Neural progenitor cell (in vitro differentiated cells): ENCODE measurements at regions not wholly inside any gene's neighbourhood (a gene's known extent, or its start where the extent isn't known, plus 50 kb on each side); places are given as distances from the start of the nearest gene placed in this dataset.

Source experiments
- DNase-seq: peaks from one replicate; pipeline ENCODE4 v3.0.0-alpha.2; 2016; ENCODE audit warnings: low spot score
- H2AFZ ChIP-seq: fragments of 200-600 bp; sonication (generic); replicated peaks from 2 replicates; pipeline ENCODE4 v1.6.1; 2016; ENCODE audit warnings: antibody characterized with exemption
- H3F3A ChIP-seq: fragments of 200-600 bp; sonication (generic); 2 replicates; pipeline ENCODE4 v1.6.1; 2016; ENCODE audit warnings: antibody characterized with exemption, low read depth
- H3K27ac ChIP-seq: fragments of 200-600 bp; sonication (generic); 2 replicates; pipeline ENCODE4 v1.5.1; 2016; ENCODE audit warnings: mild to moderate bottlenecking
- H3K27me3 ChIP-seq: fragments of 200-600 bp; sonication (generic); 2 replicates; pipeline ENCODE4 v1.6.1; 2016; ENCODE audit warnings: mild to moderate bottlenecking, moderate library complexity
- H3K36me3 ChIP-seq: fragments of 200-600 bp; sonication (generic); 2 replicates; pipeline ENCODE4 v1.5.1; 2016
- H3K4me1 ChIP-seq: fragments of 200-600 bp; sonication (generic); 2 replicates; pipeline ENCODE4 v1.6.1; 2016; ENCODE audit warnings: mixed run types
- H3K4me2 ChIP-seq: fragments of 200-600 bp; sonication (generic); 2 replicates; pipeline ENCODE4 v1.6.1; 2016
- H3K4me3 ChIP-seq: fragments of 200-600 bp; sonication (generic); 2 replicates; pipeline ENCODE4 v1.5.1; 2016
- H3K79me2 ChIP-seq: fragments of 200-600 bp; sonication (generic); 2 replicates; pipeline ENCODE4 v1.6.1; 2016; ENCODE audit warnings: low read depth
- H3K9ac ChIP-seq: fragments of 200-600 bp; sonication (generic); 2 replicates; pipeline ENCODE4 v1.6.1; 2016
- H3K9me3 ChIP-seq: fragments of 200-600 bp; sonication (generic); 2 replicates; pipeline ENCODE4 v1.5.1; 2016; ENCODE audit warnings: low read depth
- H4K20me1 ChIP-seq: fragments of 200-600 bp; sonication (generic); 2 replicates; pipeline ENCODE4 v1.6.1; 2016; ENCODE audit warnings: low read depth
- H3K27ac Mint-ChIP-seq: 3 replicates; pipeline ENCODE4 v1.8.0; 2021; ENCODE audit warnings: mixed read lengths
- H3K27me3 Mint-ChIP-seq: 2 replicates; pipeline ENCODE4 v1.8.0; 2022; ENCODE audit warnings: low read depth, mild to moderate bottlenecking, inconsistent platforms, moderate library complexity, mixed read lengths; ENCODE audit not compliant: insufficient read depth
- H3K36me3 Mint-ChIP-seq: 3 replicates; pipeline ENCODE4 v1.8.0; 2021; ENCODE audit warnings: mixed read lengths
- H3K4me1 Mint-ChIP-seq: 3 replicates; pipeline ENCODE4 v1.8.0; 2021; ENCODE audit warnings: mixed read lengths
- H3K4me3 Mint-ChIP-seq: 3 replicates; pipeline ENCODE4 v1.8.0; 2021; ENCODE audit warnings: mild to moderate bottlenecking, moderate library complexity, mixed read lengths
- H3K9me3 Mint-ChIP-seq: 3 replicates; pipeline ENCODE4 v1.8.0; 2020; ENCODE audit warnings: mixed read lengths
- EZH2 ChIP-seq: fragments of 200-600 bp; sonication (generic); IDR thresholded peaks from 2 replicates; pipeline ENCODE4 v1.6.1; 2017; ENCODE audit warnings: antibody characterized with exemption, mild to moderate bottlenecking, moderate library complexity
- EZH2phosphoT487 ChIP-seq: fragments of 200-600 bp; sonication (generic); IDR thresholded peaks from 2 replicates; pipeline ENCODE4 v1.6.1; 2017; ENCODE audit warnings: antibody characterized with exemption
- TF ChIP-seq, protein P1 (sequence below): fragments of 200-600 bp; sonication (generic); IDR thresholded peaks from 2 replicates; pipeline ENCODE4 v1.5.1; 2017; ENCODE audit warnings: antibody characterized with exemption, mild to moderate bottlenecking

- Histone ChIP-seq H3K36me3 (no peaks in the 10 kb centered on the region), H3K4me3 (no peak overlapping the region), H3K4me1 (peaks cover 34% of the 10 kb centered on the region), H4K20me1 (no peaks in the 10 kb centered on the region), H3K27me3 (peaks cover 18% of the 10 kb centered on the region), H2AFZ (no peak overlapping the region), H3K27ac (no peak overlapping the region), H3K9ac (no peak overlapping the region), H3K4me2 (no peak overlapping the region), H3K9me3 (no peaks in the 10 kb centered on the region), H3K79me2 (no peaks in the 10 kb centered on the region), H3F3A (peaks cover 22% of the 10 kb centered on the region)
- Mint-ChIP-seq H3K27ac (peak overlapping the region; percentile 72), H3K27me3 (peaks cover 10% of the 10 kb centered on the region), H3K9me3 (peaks cover 9% of the 10 kb centered on the region), H3K4me1 (peaks cover 82% of the 10 kb centered on the region), H3K36me3 (no peaks in the 10 kb centered on the region), H3K4me3 (no peak overlapping the region)
- no peak for DNase-seq
- TF ChIP-seq, protein P1, sequence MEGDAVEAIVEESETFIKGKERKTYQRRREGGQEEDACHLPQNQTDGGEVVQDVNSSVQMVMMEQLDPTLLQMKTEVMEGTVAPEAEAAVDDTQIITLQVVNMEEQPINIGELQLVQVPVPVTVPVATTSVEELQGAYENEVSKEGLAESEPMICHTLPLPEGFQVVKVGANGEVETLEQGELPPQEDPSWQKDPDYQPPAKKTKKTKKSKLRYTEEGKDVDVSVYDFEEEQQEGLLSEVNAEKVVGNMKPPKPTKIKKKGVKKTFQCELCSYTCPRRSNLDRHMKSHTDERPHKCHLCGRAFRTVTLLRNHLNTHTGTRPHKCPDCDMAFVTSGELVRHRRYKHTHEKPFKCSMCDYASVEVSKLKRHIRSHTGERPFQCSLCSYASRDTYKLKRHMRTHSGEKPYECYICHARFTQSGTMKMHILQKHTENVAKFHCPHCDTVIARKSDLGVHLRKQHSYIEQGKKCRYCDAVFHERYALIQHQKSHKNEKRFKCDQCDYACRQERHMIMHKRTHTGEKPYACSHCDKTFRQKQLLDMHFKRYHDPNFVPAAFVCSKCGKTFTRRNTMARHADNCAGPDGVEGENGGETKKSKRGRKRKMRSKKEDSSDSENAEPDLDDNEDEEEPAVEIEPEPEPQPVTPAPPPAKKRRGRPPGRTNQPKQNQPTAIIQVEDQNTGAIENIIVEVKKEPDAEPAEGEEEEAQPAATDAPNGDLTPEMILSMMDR: no peak
- no peak for TF ChIP-seq EZH2phosphoT487
- TF ChIP-seq EZH2: no peak
Observed at GRCh38 chr2:219702796-219703545, 75.5 kb downstream of the SLC4A3 start.

DNA sequence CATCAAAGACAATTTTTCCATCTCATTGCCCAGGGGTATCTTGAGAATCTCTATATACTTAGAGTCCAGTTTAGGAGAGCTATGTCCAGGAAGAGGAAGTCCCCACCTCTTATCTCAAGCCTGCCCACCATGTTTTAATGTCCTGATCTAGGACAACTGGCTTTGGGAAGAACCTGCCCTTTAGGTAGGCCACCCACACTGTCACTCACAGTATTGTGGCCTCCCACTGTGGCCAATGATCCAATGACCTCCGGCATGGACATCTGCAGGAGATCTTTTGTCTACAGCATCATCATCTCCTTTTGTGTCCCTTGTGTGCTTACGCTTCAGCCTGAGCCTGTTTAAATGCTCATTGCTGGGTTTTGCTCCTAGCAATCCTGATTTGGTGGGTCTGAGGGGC is 77.4 kb downstream of the SLC4A3 start:
- H3K36me3 Mint-ChIP-seq: no peaks in the 10 kb centered on the region
- Histone ChIP-seq H3K27ac (no peak overlapping the region), H3K4me3 (no peak overlapping the region), H3K27me3 (peaks cover 6% of the 10 kb centered on the region), H3K36me3 (no peaks in the 10 kb centered on the region), H3K9ac (no peak overlapping the region), H3F3A (peaks cover 4% of the 10 kb centered on the region), H3K9me3 (no peaks in the 10 kb centered on the region), H3K79me2 (no peaks in the 10 kb centered on the region), H3K4me2 (peak overlapping the region; percentile 23), H4K20me1 (no peaks in the 10 kb centered on the region), H3K4me1 (peaks cover 17% of the 10 kb centered on the region), H2AFZ (no peak overlapping the region)
- H3K9me3 Mint-ChIP-seq: peaks cover 12% of the 10 kb centered on the region
- peak; percentile 28 for DNase-seq
- H3K27ac Mint-ChIP-seq: peak overlapping the region; percentile 46
- H3K4me3 Mint-ChIP-seq: no peak overlapping the region
- peaks cover 8% of the 10 kb centered on the region for H3K27me3 Mint-ChIP-seq
- H3K4me1 Mint-ChIP-seq: peaks cover 73% of the 10 kb centered on the region
- TF ChIP-seq EZH2: no peak

DNA sequence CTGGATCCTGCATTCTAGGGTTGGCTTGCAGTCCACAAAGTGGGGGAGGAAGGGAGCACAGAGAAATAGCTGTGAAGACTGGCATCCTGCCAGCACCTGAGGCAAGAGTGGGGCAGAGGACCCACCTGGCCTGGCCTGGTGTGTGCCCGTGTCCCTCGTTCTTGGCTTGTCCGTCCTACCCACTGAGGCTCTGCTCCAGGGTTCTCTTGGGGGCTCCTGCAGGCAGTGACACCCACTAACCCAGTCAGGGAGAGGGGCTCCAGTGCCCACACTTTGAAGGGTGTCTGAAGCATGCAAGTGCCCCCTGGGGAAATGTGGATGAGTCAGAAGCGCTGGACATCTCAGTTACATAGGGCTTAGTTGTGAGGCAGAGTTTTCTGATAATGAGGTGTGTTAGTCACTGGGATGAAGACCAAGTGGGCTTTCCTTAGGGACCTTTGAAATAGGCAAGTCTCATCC is 79.4 kb downstream of the SLC4A3 start:
- peaks cover 60% of the 10 kb centered on the region for H3K4me1 Mint-ChIP-seq
- peak overlapping the region; percentile 65 for H3K27ac Mint-ChIP-seq

More for the DNA sequence above, 79.4 kb downstream of the SLC4A3 start:
- no peak overlapping the region for H3K27ac ChIP-seq
- no peak overlapping the region for H2AFZ ChIP-seq
- TF ChIP-seq EZH2: no peak
- TF ChIP-seq EZH2phosphoT487: no peak
- TF ChIP-seq, protein P1: no peak
- no peak overlapping the region for H3K4me3 ChIP-seq
- H3K9ac ChIP-seq: no peak overlapping the region
- Mint-ChIP-seq H3K9me3 (peaks cover 15% of the 10 kb centered on the region), H3K27me3 (peaks cover 6% of the 10 kb centered on the region), H3K36me3 (no peaks in the 10 kb centered on the region), H3K4me3 (no peak overlapping the region)
- no peaks in the 10 kb centered on the region for H3F3A ChIP-seq
- H3K4me1 ChIP-seq: peaks cover 11% of the 10 kb centered on the region
- DNase-seq: no peak
- H3K36me3 ChIP-seq: no peaks in the 10 kb centered on the region
- no peaks in the 10 kb centered on the region for H3K79me2 ChIP-seq
- H3K4me2 ChIP-seq: no peak overlapping the region
- H4K20me1 ChIP-seq: no peaks in the 10 kb centered on the region
- no peaks in the 10 kb centered on the region for H3K9me3 ChIP-seq
- H3K27me3 ChIP-seq: no peaks in the 10 kb centered on the region
